ENCODE measurements at regions not wholly inside any gene's neighbourhood (a gene's known extent, or its start where the extent isn't known, plus 50 kb on each side); places are given as distances from the start of the nearest gene placed in this dataset.
A peak's percentile ranks its signal among the peaks of the same experiment; 100 is the strongest.

DNA sequence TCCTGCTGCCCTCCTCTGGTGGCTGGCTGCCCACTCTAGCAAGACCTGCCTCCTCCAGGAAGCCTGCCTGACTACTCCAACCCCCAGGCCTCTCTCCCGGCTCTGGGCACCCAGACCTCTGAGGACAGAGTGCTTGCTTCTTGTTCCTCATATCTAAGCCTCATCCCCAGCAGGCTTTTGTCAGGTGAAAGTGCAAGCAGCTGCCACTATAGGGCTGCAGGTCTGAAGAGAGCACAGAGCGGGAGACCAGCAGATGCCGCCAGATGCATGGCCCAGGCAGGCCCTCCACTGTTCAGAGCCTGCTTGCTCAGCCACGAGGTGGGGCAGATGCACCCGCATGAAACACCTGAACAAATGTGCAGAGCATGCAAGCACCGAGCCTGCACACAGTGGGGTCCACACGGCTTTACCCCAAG, 73.0 kb downstream of the SERPINA3 start:
- FAIRE-seq, result no peak

DNA sequence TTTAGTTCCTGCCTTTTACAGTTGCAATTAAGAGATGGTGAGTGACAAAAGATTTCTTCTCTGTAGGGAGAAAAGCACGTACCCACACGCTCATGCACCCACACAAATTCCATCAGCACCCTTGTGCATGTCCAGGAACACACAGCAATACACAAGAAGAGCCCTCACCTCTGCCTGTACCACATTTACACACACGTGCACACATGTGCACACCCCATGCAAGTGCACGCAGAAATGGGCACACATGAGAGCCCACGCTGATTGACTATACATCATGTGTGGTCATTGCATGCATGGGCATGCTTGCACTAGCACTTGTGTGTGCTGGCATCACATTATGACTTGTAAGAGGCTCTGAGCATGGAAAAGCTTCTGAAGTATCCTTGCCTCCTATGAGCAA, 70.5 kb downstream of the SERPINA3 start:
- FAIRE-seq (no peak), DNase-seq (ENCODE audit: low spot score) (no peak)

More for the DNA sequence above, 73.0 kb downstream of the SERPINA3 start:
- no peak for DNase-seq (ENCODE audit: low spot score)

DNA sequence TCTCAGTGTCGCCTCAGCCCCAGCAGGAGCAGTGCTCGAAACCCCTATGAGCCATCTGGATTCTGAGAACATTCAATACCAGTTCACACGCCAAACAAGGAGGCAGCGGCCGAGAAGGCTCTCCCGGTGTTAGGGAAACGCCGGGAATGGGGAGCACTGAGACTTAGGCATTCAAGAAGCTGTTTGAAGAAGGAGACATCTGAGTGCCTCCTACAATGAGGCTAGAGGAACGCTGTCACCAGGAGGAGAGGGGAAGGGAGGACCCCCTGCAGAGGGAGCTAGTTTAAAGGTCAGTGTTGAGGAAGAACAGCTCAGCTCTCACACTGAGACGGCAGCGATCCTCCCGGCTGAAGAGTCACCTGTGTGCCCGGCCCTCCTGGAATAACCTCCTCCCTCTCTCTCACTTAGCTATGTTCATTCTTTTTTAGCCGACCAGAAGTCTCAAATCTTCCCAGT, 69.9 kb downstream of the SERPINA3 start:
- DNase-seq (ENCODE audit: low spot score), result no peak
- no peak for FAIRE-seq

DNA sequence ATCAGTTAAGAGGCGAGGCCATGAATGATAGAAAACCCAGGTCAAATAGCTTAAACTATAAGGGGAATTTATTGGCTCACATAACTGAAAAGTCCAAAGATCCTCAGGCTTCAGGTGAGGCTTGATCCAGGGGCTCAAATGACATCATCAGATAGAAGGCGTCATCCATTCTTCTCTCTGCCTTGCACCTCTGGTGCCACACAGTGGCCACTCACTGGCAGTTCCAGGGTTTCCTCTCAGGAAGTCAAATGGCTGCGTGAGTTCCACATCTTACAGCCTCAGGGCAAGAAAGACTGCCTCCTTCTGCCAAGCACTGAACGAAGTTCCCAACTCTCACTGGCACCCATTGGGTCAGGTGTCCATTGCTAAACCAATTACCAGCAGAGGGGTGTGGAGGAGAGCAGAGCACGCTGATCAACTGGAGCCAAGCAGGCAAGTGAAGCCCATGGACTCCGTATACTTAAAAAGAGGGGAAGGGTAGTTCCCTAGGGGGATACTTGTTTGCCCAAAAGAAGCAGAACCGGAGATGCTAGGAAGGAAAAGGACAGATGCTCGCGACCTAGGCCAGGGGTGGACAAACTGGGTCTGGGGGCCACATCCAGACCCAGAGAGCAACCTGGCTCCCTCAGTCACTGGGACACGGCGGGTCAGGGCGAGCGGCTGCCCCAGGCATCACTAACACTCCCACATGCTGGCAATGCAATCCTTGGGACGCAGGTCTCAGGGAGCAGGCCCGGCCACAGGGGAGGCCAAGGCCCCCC, 69.3 kb downstream of the SERPINA3 start:
- DNase-seq (ENCODE audit: low spot score) (peak; percentile 4), FAIRE-seq (no peak)

DNA sequence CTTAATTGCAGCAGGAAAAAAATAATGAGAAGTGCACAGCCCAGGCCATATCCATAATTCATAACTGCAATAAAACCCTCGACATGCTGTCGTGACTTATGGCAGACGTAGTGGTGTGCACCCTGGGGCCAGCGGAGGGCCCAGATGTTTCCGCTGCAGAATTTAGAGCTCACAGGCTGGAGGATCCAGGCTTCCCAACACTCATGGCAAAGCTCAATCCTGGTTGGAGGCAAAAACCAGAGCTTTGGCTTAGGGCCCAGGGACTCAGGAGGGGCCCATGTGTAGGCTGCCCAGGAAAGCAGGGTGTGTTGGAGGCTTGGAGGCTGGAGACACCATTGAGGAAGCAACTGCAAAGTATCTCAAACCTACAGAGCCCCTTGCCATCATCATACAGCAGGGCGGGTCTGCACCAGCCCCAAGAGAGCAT, 68.7 kb downstream of the SERPINA3 start:
- FAIRE-seq (no peak), DNase-seq (ENCODE audit: low spot score) (no peak)

DNA sequence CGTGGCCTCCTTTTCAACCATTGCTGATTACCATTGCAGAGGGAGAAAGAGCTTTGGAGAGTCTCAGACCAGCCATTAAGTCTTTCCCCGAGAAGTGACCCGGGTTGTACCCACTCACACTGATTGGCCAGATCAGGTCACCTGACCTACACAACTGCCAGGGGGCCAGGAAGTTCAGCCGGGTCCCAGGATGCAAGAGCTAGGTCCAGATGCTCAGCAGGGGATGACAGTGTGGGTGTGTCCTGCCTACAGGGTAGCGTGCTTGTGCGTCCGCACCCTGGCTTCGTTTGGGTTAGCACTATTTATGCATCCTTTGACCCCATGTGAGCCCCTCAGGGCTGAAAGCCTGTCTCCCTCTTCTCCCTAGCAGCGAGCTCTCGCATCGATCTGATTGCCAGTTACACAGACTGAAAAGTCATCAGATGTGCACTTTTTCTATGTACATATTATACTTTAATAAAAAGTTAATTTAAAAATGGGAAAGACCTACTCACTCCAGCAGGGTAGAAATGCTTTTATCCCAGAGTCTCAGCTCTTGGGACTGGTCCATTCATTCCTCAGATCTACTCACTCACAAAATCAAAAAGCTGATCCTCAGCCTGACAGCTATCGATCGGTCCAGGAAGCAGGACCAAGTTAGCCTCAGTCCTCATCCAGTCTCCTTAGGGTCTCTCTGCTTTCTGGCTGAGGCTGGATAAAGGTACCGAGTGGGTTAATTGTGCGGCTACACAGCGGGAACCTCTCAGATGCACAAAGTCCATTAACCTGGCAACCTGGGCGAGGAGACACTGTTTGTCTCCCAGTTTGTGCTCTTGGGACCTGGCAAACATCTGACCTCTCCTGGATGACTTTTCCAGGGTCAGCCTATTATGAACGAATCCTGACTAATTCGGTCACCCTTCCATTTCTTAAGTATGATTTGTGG, 68.0 kb downstream of the SERPINA3 start:
- DNase-seq (ENCODE audit: low spot score) (no peak), FAIRE-seq (no peak)

DNA sequence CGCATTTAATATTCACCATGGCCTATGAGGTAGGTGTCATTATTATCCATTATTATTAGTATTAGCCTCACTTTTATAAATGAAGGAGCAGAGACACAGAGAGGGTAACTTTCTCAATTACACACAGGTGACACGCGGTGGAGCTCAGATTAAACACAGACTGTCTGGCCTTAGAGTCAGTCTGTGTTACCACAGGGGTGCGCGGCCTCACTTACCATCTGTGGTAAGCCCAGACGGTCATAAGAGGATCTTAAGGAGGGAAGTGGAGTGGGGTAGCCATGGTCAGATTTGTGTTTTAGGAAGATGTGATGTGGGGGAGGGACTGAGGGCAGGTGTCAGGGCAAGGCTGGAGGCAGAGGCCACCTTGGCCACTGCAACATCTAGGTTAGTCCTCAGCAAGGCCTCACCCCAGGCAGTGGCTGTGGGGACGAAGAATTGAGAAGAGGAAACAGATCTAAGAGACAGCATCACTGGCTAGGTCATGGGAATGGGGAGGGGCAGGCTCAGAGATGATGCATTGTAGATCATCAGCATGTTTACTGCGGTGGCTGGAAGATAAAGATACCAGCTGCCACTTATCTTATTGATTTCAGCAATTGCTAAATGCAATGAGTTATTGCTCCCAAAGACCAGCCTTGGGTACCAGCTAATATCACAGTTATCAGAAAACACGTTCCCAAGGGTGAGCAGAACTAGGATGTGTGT, 67.1 kb downstream of the SERPINA3 start:
- FAIRE-seq (no peak), DNase-seq (ENCODE audit: low spot score) (no peak)

DNA sequence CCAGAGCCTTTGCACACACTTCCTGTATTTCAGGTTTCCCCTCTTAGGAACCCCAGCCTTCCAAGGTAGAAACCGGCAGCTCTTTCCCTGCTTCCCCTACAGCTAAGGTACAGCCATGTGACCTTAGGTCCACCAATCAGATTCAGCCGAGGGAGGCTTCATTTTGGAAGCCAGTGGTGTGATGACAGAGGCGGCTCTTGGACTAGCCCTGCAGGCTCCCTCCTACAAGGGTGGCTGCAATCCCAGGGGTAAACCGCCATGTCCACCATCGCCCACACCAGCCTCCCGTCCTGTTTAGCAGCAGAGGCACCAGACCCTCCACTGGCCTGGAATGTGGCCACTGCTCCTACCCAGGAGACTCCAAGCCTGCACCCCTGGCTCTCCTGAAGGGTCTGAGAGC, 65.6 kb downstream of the SERPINA3 start:
- DNase-seq (ENCODE audit: low spot score), result no peak
- no peak for FAIRE-seq

DNA sequence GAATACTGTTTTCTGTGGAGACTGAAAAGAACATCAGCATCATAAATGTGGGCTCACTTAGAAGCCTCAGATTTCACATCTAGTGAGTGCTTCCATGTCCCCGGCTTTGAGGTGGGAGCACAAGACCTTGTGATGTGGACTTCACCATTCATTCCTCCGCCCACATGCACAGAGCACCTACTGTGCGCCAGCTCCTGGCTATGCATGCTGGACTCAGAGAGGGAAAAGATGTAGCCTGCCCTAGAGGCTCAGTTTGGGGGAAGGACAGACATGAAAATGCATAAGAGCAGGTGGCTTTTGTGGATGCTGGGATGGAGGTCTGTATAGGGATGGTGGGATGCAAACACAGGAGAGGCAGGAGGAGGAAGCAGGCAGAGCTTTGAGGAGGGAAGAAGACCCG, 65.0 kb downstream of the SERPINA3 start:
- DNase-seq (ENCODE audit: low spot score), result no peak
- FAIRE-seq, result no peak

DNA sequence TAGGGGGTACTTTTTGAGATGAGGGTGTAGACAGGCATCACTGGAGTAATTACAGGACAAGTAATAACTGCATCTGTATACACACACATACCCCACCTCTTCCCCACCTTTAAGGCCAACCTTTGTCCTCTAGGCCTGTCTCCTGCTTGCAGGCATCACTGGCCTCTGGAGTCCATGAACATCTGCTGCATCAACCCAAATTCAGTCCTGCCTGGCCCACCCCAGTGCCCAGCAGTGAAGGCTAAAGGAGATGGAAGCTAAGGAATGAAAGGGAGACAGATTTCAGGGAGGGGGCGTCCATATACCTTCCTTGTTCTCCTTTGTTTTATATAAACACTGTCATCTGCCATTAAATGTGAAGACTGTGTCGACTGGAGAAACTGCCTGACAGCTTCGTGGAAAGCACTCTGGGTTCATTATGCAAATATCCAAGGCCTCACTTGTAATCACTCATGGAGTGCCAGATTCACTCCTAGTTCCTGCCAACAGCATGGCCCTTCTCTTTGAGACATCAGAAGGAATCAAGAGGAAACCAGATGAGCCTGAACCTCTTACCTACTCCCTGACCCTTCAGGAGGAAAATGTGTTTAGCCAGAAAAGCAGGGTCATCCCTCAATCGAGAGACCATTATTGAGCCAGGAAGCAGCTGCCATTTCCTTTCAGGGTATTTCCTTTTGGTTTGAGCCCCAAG, 64.4 kb downstream of the SERPINA3 start:
- DNase-seq (ENCODE audit: low spot score), result no peak
- no peak for FAIRE-seq

DNA sequence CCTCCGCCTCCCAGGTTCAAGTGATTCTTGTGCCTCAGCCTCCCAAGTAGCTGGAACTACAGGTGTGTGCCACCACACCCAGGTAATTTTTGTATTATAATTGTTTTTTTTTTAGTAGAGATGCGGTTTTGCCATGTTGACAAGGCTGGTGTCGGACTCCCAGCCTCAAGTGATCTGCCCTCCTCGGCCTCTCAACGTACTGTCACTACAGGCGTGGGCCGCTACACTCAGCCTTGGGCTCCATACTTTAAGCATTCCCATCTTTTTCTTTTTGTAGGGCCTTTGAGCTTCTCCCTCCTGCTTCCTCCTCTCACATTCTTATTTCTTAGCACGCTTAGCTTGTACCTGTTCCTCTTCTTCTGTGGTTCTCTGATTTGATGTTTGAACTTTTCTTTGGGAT, 62.8 kb downstream of the SERPINA3 start:
- no peak for DNase-seq (ENCODE audit: low spot score)
- no peak for FAIRE-seq

DNA sequence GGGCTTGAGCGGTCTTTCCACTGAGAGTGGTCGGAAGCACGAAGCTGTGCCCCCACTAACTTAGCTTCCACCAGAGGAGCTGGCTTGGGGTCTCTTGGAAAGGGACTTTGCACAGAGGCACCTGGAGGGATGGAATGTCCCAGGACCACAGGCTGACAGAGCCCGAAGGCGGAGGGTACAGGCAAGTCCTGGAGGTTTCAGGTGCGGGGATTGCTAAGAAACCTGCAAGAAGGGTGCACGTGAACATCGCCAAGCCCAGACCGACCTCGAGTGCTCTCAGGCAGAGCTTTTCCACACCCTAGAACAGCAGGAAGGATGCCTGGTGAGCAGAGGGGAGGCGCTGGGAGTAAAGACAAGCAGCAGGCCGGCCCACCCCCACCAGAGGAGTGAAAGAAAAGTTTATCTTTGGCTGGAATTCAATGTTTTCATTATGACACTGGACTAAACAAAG, 61.6 kb downstream of the SERPINA3 start:
- no peak for FAIRE-seq
- no peak for DNase-seq (ENCODE audit: low spot score)

Measured in RCC 7860 (cell line).